NT2/D1 (cell line): ENCODE measurements at regions not wholly inside any gene's neighbourhood (a gene's known extent, or its start where the extent isn't known, plus 50 kb on each side); places are given as distances from the start of the nearest gene placed in this dataset.

ENCODE experiments used
- DNase-seq: peaks from one replicate; pipeline ENCODE4 v3.0.0-alpha.2; 2011; ENCODE audit warnings: low read depth, low spot score
- H3K27me3 ChIP-seq: 2 replicates; pipeline ENCODE4 v1.6.0; 2011; ENCODE audit warnings: mild to moderate bottlenecking; ENCODE audit not compliant: insufficient read length, insufficient read depth
- H3K36me3 ChIP-seq: 2 replicates; pipeline ENCODE4 v1.6.1; 2011; ENCODE audit warnings: mild to moderate bottlenecking, low read length, mixed read lengths; ENCODE audit not compliant: insufficient read depth, insufficient read length
- H3K4me1 ChIP-seq: 2 replicates; pipeline ENCODE4 v1.5.1; 2011; ENCODE audit not compliant: insufficient read depth, insufficient read length
- H3K4me3 ChIP-seq: 2 replicates; pipeline ENCODE4 v1.5.1; 2011; ENCODE audit warnings: low read depth; ENCODE audit not compliant: insufficient read length
- H3K9ac ChIP-seq: 2 replicates; pipeline ENCODE4 v1.6.0; 2011; ENCODE audit warnings: low read depth; ENCODE audit not compliant: insufficient read length
- H3K9me3 ChIP-seq: 2 replicates; pipeline ENCODE4 v1.5.1; 2011; ENCODE audit warnings: mild to moderate bottlenecking, low read length; ENCODE audit not compliant: insufficient read depth
- SUZ12 ChIP-seq: IDR thresholded peaks from 2 replicates; pipeline ENCODE4 v1.6.1; 2011; ENCODE audit not compliant: insufficient read length, insufficient read depth; ENCODE audit errors: extremely low read depth
- YY1 ChIP-seq: IDR thresholded peaks from 2 replicates; pipeline ENCODE4 v1.6.1; 2011; ENCODE audit not compliant: insufficient read length, insufficient read depth
- ZNF274 ChIP-seq: IDR thresholded peaks from 2 replicates; pipeline ENCODE4 v1.6.1; 2011; ENCODE audit warnings: mild to moderate bottlenecking, low read depth, low read length

DNA sequence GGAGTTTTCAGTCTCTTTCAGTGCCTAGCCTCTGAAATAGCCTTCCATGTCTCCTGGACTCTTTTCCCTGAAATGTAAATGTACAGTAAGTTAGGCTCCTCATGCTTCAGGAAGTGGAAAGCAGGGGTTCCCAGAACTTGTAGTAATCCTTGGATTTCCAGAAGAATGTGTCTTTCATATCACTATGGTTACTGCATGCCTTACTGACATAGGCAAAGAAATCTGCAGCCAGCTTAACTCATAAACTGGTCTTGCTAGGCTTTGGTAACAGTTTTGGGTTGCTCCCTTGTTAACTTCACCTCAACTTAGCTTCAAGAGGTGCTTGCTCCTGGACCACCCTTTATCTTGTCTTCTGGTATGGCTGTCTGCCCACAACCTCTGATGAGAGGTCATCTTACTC lies 686.8 kb upstream of the DDX18 start:
- Histone ChIP-seq H3K9me3 (peaks cover 13% of the 10 kb centered on the region; the same call in 1 of the 2 replicates), H3K4me1 (no peaks in the 10 kb centered on the region), H3K4me3 (no peak overlapping the region), H3K36me3 (no peaks in the 10 kb centered on the region), H3K27me3 (no peaks in the 10 kb centered on the region), H3K9ac (no peak overlapping the region)
- no peak for TF ChIP-seq ZNF274
- TF ChIP-seq YY1, result no peak
- peak; percentile 3 for DNase-seq

DNA sequence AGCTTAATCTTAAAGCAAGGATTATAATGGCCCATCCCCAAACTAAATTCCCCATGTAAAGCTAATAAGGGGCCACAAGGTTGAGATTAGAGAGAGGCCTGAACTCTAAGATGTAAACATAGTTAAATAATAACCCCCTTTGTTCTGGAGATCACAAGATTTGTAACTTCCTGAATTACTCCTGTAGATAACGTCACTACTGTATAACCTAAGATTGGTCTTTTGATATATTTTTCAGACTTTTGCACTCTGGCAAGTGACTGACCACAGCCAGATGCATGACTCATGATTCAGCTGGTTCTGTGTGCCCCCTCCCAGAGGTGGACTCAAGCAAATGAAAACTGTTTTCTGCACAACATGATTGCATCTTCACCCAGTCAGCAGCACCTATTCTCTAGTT lies 686.0 kb upstream of the DDX18 start:
- Histone ChIP-seq H3K36me3 (no peaks in the 10 kb centered on the region), H3K27me3 (no peaks in the 10 kb centered on the region), H3K4me3 (no peak overlapping the region), H3K9me3 (peaks cover 15% of the 10 kb centered on the region; the same call in 1 of the 2 replicates), H3K4me1 (no peaks in the 10 kb centered on the region), H3K9ac (no peak overlapping the region)
- DNase-seq, result no peak
- no peak for TF ChIP-seq YY1

DNA sequence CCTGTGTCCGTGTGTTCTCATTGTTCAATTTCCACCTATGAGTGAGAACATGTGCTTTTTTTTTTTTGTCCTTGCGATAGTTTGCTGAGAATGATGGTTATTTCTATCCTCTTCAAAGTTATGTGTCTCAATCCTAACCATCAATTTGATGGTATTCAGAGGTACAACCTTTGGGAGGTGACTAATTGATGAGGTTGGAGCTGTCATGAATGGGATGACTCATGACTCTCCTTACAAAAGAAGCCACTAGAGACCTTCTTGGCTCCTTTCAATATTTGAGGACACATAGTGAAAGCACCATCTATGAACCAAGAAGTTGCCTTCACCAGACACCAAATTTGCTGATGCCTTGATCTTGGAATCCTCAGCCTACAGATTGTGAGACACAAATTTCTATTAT lies 677.1 kb upstream of the DDX18 start:
- no peaks in the 10 kb centered on the region for H3K4me1 ChIP-seq
- H3K4me3 ChIP-seq, result no peak overlapping the region
- no peak for DNase-seq
- TF ChIP-seq ZNF274 (no peak), SUZ12 (no peak), YY1 (no peak)
- no peak overlapping the region for H3K9ac ChIP-seq
- H3K36me3 ChIP-seq, result no peaks in the 10 kb centered on the region
- H3K27me3 ChIP-seq, result no peaks in the 10 kb centered on the region
- H3K9me3 ChIP-seq, result peaks cover 5% of the 10 kb centered on the region; the same call in 1 of the 2 replicates

DNA sequence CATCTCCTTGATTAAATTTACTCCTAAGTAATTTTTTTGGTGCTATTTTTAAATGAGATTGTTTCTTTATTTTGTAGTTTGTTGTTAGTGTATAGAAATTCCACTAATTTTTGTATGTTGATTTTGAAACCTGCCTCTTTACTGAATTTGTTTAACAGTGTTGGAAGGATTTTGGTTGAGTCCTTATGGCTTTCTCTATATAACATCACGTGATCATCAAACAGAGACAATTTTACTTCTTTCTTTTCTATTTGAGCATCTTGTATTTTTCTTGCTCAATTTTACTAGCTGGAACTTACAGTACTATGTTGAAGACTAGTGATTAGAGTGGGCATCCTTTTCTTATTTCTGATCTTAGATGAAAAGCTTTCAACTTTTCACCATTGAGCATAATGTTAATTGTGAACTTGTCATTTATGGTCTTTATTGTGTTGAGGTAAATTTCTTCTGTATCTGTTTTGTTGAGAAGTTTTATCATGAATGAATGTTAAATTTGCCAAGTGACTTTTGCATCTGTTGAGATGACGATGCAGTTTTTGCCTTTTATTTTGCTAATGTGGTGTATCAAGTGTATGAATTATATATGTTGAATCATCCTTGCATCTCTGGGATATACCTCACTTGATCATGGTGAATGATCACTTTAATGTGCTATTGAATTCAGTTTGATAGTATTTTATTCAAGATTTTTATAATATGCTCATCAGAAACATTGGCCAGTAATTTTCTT lies 645.3 kb upstream of the DDX18 start:
- no peaks in the 10 kb centered on the region for H3K27me3 ChIP-seq
- no peak for DNase-seq
- H3K36me3 ChIP-seq, result no peaks in the 10 kb centered on the region
- no peak overlapping the region for H3K9ac ChIP-seq
- no peaks in the 10 kb centered on the region for H3K4me1 ChIP-seq
- H3K4me3 ChIP-seq, result no peak overlapping the region
- peaks cover 13% of the 10 kb centered on the region for H3K9me3 ChIP-seq
- no peak for TF ChIP-seq YY1
- no peak for TF ChIP-seq SUZ12
- TF ChIP-seq ZNF274, result no peak

DNA sequence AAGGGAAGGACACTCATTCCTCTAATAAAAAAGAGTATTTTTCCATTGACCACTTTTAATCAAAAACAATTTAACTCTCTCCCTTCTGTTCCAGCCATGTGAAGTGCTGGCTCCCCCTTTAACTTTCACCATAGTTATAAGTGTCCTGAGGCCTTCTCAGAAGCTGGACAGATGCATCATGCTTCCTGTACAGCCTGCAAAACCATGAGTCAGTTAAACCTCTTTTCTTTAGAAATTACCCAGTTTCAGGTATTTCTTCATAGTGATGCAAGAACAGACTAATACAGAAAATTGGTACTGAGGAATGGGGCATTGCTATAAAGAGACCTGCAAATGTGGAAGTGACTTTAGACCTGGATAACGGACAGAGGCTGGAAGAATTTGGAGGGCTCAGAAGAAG lies 643.6 kb upstream of the DDX18 start:
- no peak for TF ChIP-seq YY1
- TF ChIP-seq SUZ12, result no peak
- TF ChIP-seq ZNF274, result no peak
- Histone ChIP-seq H3K4me1 (no peaks in the 10 kb centered on the region), H3K27me3 (no peaks in the 10 kb centered on the region), H3K36me3 (no peaks in the 10 kb centered on the region), H3K9me3 (peaks cover 13% of the 10 kb centered on the region), H3K4me3 (no peak overlapping the region), H3K9ac (no peak overlapping the region)
- DNase-seq, result no peak

DNA sequence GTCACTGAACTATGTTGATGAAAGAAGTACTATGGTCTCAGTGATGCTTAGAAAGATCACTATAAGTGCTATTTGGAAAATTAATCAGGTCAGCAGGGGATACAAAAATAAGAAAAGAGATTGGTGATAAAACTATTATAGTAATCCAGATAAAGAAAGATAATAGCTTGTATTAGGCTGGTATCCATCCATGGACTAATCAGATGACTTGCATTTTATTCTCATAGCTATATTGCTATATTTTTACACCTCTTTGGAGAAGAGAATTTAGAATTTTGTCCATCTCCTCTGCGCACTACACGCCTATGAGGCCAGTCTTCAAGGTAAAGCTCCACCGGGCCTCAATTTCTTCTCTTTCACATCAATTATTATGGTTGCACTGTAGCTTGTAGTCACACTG lies 635.1 kb upstream of the DDX18 start:
- no peak for TF ChIP-seq SUZ12
- no peak for DNase-seq
- H3K4me3 ChIP-seq, result no peak overlapping the region
- H3K9ac ChIP-seq, result no peak overlapping the region
- no peaks in the 10 kb centered on the region for H3K36me3 ChIP-seq
- H3K9me3 ChIP-seq, result no peaks in the 10 kb centered on the region
- no peaks in the 10 kb centered on the region for H3K4me1 ChIP-seq
- no peaks in the 10 kb centered on the region for H3K27me3 ChIP-seq

DNA sequence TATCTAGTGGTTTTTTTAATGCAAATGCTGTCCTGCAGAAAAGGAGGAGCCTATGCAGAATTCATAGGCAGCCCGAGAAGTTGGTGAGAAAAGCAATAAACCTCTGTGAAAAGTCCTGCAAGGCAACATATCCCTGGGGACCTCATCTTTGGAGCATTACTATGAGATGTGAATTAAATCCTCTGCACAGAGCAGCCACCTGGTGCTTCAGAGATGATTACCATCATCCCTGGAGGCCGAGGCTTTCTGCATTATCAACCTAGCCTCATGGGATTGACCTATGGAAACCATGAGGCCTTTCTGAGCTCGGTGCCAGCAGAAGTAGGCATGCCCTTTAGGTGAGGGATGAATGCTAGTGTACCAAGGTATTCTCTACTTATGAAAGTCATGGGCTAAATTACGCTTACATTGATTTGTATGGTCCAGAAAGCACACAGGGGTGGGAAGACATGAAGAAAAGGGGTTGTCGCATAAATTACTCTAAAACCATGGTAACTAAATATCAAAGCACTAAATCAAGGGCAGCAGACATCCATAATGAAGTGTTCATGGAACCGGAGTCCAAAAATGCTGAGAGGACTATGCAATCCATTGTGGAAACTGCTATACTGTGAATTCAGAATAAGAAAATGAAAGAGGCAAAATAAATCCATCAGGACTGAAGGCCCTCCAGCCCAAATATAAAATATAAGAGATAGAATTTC lies 623.5 kb upstream of the DDX18 start:
- H3K36me3 ChIP-seq, result no peaks in the 10 kb centered on the region
- no peak overlapping the region for H3K9ac ChIP-seq
- no peaks in the 10 kb centered on the region for H3K9me3 ChIP-seq
- no peak overlapping the region for H3K4me3 ChIP-seq
- no peaks in the 10 kb centered on the region for H3K27me3 ChIP-seq
- TF ChIP-seq SUZ12 (no peak), YY1 (no peak), ZNF274 (no peak)
- no peaks in the 10 kb centered on the region for H3K4me1 ChIP-seq
- no peak for DNase-seq

DNA sequence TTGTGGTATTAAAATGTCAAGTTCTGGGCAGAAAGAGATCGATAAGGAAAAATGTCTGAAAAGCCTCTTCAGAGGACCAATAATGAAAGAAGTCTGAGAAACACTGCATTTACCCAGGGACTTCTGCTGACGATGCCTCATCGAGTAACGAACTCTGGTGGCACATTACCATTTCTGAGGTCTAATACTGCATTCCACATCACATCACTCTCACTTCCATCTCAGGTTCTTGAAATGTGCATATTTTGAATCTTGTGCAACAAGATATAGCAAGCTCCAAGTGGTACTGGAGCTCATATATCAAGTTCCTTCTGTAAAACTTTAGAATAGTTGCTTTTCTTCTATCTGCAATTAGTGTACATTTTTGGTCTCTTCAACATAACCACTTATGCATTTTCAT lies 619.1 kb upstream of the DDX18 start:
- Histone ChIP-seq H3K36me3 (no peaks in the 10 kb centered on the region), H3K9ac (no peak overlapping the region), H3K4me3 (no peak overlapping the region), H3K9me3 (no peaks in the 10 kb centered on the region), H3K4me1 (no peaks in the 10 kb centered on the region), H3K27me3 (no peaks in the 10 kb centered on the region)
- no peak for DNase-seq
- no peak for TF ChIP-seq SUZ12
- TF ChIP-seq ZNF274, result no peak
- TF ChIP-seq YY1, result no peak
